Esophagus squamous epithelium (tissue), 5 donors: ENCODE measurements at regions not wholly inside any gene's neighbourhood (a gene's known extent, or its start where the extent isn't known, plus 50 kb on each side); places are given as distances from the start of the nearest gene placed in this dataset.

Source experiments
- DNase-seq: peaks from one replicate; lab custom pipeline; 2025; lab: John Stamatoyannopoulos, UW
- H3K27ac ChIP-seq, 4 donors: fragments of 200-600 bp; sonication (generic); one replicate each; pipeline ENCODE4 v1.5.1; 2016 to 2019; ENCODE audit warnings: mild to moderate bottlenecking in 1 of 4
- H3K27me3 ChIP-seq, 4 donors: fragments of 200-600 bp; sonication (generic); 1 replicate in 3 of 4; 2 replicates in 1 of 4; pipeline versions ENCODE4 v1.5.1 to v1.6.0; 2017 to 2021; ENCODE audit warnings: antibody characterized with exemption in 1 of 4
- H3K36me3 ChIP-seq, 3 donors: fragments of 200-600 bp; sonication (generic); one replicate each; pipeline ENCODE4 v1.5.1; 2016 to 2019
- H3K4me1 ChIP-seq, 3 donors: fragments of 200-600 bp; sonication (generic); one replicate each; pipeline ENCODE4 v1.5.1; 2017 to 2019
- H3K4me3 ChIP-seq, 4 donors: fragments of 200-600 bp; sonication (generic); 1 replicate in 3 of 4; 2 replicates in 1 of 4; pipeline ENCODE4 v1.5.1; 2016 to 2019; ENCODE audit warnings: mild to moderate bottlenecking in 2 of 4, moderate library complexity in 1 of 4
- H3K9me3 ChIP-seq, 3 donors: fragments of 200-600 bp; sonication (generic); one replicate each; pipeline ENCODE4 v1.5.1; 2016 to 2019
- POLR2A ChIP-seq, 4 donors: fragments of 450-650 bp; IDR thresholded peaks; one replicate each; pipeline ENCODE4 v1.6.1; 2017; ENCODE audit warnings: antibody characterized with exemption in 4 of 4, mild to moderate bottlenecking in 4 of 4, moderate library complexity in 3 of 4
- WGBS, 2 donors: methylation state at CpG; one replicate each; pipeline ENCODE4 v1.1.5; 2018; 5-methylcytosine and 5-hydroxymethylcytosine counted together
- intact Hi-C: fragments of 100-400 bp; cut with DNase I; formaldehyde crosslinking; loops from one replicate; pipeline ENCODE4 v1.15.0; 2022
- TF ChIP-seq, protein P1 (sequence below), 6 experiments: fragments of 450-650 bp in 4 of 6; fragments of 200-600 bp in 2 of 6; sonication (generic) in 2 of 6; IDR thresholded peaks; one replicate each; pipeline ENCODE4 v1.5.1; 2016 to 2019; ENCODE audit warnings: antibody characterized with exemption in 6 of 6, mild to moderate bottlenecking in 4 of 6, moderate library complexity in 4 of 6
- donor health status: DM: yes; HTN: yes; CAD: no.

DNA sequence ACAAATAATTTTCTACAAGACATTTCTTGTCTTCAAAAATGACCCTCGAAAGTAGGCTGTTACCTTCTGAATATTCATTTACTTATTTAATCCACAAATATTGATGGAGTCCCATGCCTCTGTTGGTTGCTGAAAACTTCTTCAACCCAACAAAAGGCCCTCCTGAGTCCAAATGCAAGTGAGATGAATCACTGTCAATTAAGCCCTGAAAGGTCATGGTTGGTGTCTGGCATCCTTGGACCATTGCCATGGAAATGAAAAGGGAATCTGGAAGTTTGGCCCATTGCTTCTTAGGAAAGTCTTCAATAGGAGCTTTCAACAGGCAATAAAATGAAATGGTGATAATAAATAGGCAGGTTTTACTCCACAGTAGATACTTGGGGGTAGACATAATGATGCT, 364.7 kb upstream of the DYNLRB2 start:
- Histone ChIP-seq H3K27me3 (no peaks in the 10 kb centered on the region), H3K9me3 (no peaks in the 10 kb centered on the region)
- DNase-seq: no peak

DNA sequence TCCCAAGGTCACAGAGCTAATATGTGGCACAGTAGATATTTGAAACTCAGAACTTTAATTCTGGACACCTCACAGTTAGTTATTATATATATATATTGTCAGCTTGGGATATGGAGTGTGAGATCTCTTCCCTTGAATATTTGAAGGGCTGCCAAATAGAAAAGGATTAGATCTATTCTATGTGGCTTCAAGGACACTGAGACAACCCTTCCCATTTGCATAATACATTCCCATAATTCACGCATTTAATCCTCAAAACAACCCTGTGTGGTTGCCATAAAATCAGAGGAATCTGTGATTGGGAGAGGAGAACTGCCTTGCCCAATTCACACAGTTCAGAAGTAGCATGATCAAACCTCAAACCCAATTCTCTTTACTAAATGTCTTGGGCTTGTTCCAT, 365.8 kb upstream of the DYNLRB2 start:
- no peak overlapping the region for H3K4me3 ChIP-seq
- H3K9me3 ChIP-seq: no peaks in the 10 kb centered on the region
- H3K36me3 ChIP-seq: no peaks in the 10 kb centered on the region
- H3K4me1 ChIP-seq: no peaks in the 10 kb centered on the region
- H3K27me3 ChIP-seq: no peaks in the 10 kb centered on the region
- intact Hi-C loops: no loop called here
- WGBS, 2 donors: 82 to 93% methylated on average over 1 of the region's 1 CpG
- TF ChIP-seq, protein P1, sequence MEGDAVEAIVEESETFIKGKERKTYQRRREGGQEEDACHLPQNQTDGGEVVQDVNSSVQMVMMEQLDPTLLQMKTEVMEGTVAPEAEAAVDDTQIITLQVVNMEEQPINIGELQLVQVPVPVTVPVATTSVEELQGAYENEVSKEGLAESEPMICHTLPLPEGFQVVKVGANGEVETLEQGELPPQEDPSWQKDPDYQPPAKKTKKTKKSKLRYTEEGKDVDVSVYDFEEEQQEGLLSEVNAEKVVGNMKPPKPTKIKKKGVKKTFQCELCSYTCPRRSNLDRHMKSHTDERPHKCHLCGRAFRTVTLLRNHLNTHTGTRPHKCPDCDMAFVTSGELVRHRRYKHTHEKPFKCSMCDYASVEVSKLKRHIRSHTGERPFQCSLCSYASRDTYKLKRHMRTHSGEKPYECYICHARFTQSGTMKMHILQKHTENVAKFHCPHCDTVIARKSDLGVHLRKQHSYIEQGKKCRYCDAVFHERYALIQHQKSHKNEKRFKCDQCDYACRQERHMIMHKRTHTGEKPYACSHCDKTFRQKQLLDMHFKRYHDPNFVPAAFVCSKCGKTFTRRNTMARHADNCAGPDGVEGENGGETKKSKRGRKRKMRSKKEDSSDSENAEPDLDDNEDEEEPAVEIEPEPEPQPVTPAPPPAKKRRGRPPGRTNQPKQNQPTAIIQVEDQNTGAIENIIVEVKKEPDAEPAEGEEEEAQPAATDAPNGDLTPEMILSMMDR (IDR thresholded peaks at IDR 0.05): no peak
- TF ChIP-seq POLR2A (IDR thresholded peaks at IDR 0.05): no peak
- H3K27ac ChIP-seq: no peak overlapping the region
- DNase-seq: no peak

More for the DNA sequence above, 364.7 kb upstream of the DYNLRB2 start:
- H3K4me1 ChIP-seq: no peaks in the 10 kb centered on the region
- no peak overlapping the region for H3K27ac ChIP-seq
- no peaks in the 10 kb centered on the region for H3K36me3 ChIP-seq
- TF ChIP-seq, protein P1 (IDR thresholded peaks at IDR 0.05): no peak
- no peak for TF ChIP-seq POLR2A (IDR thresholded peaks at IDR 0.05)
- intact Hi-C loops: no loop called here
- no peak overlapping the region for H3K4me3 ChIP-seq
- 79 to 82% methylated on average over 1 of the region's 1 CpG for WGBS, 2 donors

DNA sequence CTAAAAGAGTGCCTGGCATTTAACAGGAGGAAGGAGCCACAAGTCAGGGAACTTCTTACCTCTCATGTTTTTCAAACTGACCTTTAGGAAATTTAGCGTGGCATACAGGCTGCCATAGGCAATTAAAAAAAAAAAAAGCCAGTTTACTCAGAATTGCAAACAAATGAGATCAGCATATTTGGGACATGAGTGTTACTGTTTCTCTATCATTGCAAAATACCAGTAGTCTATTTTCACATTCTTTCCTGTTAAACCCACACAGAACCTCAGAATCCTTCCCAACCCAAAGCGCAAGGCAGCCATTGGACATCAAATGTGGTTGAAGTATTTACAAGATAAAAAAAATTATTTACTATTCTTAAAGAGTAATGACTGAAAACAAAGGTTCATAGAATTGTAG, 366.4 kb upstream of the DYNLRB2 start:
- H3K4me1 ChIP-seq: no peaks in the 10 kb centered on the region
- no peak for DNase-seq
- 48 to 67% methylated on average over 2 of the region's 2 CpGs for WGBS, 2 donors
- no peak overlapping the region for H3K27ac ChIP-seq
- H3K27me3 ChIP-seq: no peaks in the 10 kb centered on the region
- intact Hi-C loops: no loop called here
- no peak overlapping the region for H3K4me3 ChIP-seq
- H3K9me3 ChIP-seq: no peaks in the 10 kb centered on the region
- no peaks in the 10 kb centered on the region for H3K36me3 ChIP-seq
- TF ChIP-seq POLR2A (IDR thresholded peaks at IDR 0.05): no peak
- TF ChIP-seq, protein P1 (IDR thresholded peaks at IDR 0.05): no peak

DNA sequence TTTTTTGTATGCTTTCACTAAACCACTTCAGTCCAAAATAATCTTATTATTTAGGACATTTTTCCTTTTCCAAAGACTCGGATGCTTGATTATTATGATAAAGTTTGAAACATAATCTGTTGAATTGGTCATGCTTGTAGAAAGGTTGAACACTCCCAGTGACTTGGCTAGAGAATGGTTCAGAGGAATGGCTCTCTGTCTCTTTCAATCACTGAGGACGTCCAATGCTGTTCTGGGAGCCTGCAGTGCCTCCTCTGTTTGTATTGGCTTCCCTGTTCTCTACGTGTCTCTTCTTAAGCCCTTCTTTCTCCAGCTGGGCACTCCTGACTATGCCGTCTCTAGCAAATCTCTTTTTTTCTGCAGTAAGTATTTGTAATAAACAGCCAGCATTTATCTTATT, 369.0 kb upstream of the DYNLRB2 start:
- intact Hi-C loops: no loop called here

DNA sequence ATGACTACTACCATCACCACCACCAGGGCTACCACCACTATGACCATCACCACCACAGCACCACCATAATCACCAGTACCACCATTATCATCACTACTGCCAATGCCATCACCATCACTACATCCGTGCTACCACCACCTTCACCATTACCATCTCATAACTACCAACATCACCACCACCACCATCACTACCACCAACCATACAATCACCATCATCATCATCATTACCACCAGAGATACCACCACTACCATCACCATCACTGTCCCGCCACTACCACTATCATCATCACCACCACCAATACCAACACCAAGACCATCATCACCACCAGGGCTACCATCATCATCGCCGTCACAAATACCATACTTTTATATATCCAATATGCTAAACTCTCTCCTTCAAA, 369.6 kb upstream of the DYNLRB2 start:
- no peaks in the 10 kb centered on the region for H3K36me3 ChIP-seq

More for the DNA sequence above, 369.0 kb upstream of the DYNLRB2 start:
- no peak overlapping the region for H3K4me3 ChIP-seq
- peaks cover 0 to 19% (median 0%) of the 10 kb centered on the region in 3 donors for H3K4me1 ChIP-seq
- TF ChIP-seq, protein P1 (IDR thresholded peaks at IDR 0.05): no peak
- no peak for TF ChIP-seq POLR2A (IDR thresholded peaks at IDR 0.05)
- H3K27me3 ChIP-seq: no peaks in the 10 kb centered on the region
- H3K9me3 ChIP-seq: no peaks in the 10 kb centered on the region
- no peak for DNase-seq
- H3K36me3 ChIP-seq: no peaks in the 10 kb centered on the region
- H3K27ac ChIP-seq: no peak overlapping the region
- WGBS, 2 donors: 65 to 74% methylated on average over 4 of the region's 4 CpGs

More for the DNA sequence above, 369.6 kb upstream of the DYNLRB2 start:
- intact Hi-C loops: no loop called here
- no peak overlapping the region for H3K4me3 ChIP-seq
- no peaks in the 10 kb centered on the region for H3K27me3 ChIP-seq
- H3K4me1 ChIP-seq: peaks cover 0 to 19% (median 0%) of the 10 kb centered on the region in 3 donors
- H3K27ac ChIP-seq: no peak overlapping the region
- no peak for DNase-seq
- H3K9me3 ChIP-seq: peaks cover 0 to 2% (median 0%) of the 10 kb centered on the region in 3 donors
- WGBS, 2 donors: 76 to 95% methylated on average over 4 of the region's 4 CpGs
- TF ChIP-seq POLR2A (IDR thresholded peaks at IDR 0.05): no peak
- TF ChIP-seq, protein P1 (IDR thresholded peaks at IDR 0.05): no peak
